ENCODE measurements at regions not wholly inside any gene's neighbourhood (a gene's known extent, or its start where the extent isn't known, plus 50 kb on each side); places are given as distances from the start of the nearest gene placed in this dataset.

DNA sequence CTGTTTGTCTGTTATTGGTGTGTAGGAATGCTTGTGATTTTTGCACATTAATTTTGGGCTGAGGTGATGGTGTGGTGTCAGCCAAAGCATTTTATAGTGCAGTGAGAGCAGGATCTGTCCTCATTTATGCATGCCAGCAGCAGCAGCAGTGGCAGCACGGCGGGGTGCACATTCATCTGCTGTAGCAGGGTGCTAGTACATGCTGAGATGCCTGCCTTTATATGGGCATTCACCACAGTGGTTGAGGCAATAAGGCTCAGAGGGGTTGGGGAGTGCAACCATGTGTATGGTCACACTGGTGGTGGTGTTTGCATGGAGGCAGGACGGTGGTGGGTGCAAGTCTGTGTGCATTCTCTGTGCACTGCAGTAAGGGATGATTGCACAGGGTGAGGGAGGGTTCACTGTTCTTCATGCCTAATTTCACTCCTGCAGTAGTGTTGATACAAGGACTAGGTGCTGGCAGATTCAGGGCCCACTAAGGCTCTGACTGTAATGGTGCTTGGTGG lies 129.3 kb upstream of the SYNCRIP start:
- TF ChIP-seq, protein P1, sequence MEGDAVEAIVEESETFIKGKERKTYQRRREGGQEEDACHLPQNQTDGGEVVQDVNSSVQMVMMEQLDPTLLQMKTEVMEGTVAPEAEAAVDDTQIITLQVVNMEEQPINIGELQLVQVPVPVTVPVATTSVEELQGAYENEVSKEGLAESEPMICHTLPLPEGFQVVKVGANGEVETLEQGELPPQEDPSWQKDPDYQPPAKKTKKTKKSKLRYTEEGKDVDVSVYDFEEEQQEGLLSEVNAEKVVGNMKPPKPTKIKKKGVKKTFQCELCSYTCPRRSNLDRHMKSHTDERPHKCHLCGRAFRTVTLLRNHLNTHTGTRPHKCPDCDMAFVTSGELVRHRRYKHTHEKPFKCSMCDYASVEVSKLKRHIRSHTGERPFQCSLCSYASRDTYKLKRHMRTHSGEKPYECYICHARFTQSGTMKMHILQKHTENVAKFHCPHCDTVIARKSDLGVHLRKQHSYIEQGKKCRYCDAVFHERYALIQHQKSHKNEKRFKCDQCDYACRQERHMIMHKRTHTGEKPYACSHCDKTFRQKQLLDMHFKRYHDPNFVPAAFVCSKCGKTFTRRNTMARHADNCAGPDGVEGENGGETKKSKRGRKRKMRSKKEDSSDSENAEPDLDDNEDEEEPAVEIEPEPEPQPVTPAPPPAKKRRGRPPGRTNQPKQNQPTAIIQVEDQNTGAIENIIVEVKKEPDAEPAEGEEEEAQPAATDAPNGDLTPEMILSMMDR (conservative IDR thresholded peaks at IDR 0.05 in 1 of 2, IDR thresholded peaks at IDR 0.05 in 1 of 2; ENCODE audit: low read depth in 1 of 2, low read length in 2 of 2), result no peak
- no peak for TF ChIP-seq EZH2 (IDR thresholded peaks at IDR 0.05; ENCODE audit: low read length, missing control alignments)

Data from fibroblast of lung (primary cell).